ENCODE measurements at regions not wholly inside any gene's neighbourhood (a gene's known extent, or its start where the extent isn't known, plus 50 kb on each side); places are given as distances from the start of the nearest gene placed in this dataset.
"Not testable (repeated sequence)": the region's sequence is repeated elsewhere in the genome, so short reads cannot be mapped to it uniquely, and the experiment has no call there.

DNA sequence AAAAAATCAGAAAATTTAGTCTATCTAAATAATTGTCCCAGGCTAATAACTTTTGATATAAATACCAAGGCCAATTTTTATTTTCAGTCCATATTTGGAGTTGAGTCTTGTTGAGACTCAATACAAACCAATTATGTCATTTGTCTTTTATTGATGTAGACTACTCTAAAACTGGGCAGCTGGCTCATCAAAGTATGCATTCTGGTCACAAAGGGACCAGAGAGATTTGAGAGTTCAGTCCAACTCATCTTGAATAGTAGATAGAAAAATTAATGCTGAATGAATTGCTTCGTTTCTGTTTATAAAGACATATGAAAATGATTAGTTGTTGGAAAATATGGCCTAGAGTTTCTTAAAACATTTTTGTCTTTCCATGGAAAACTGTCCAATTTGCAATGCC is 412.5 kb upstream of the KLHL4 start:
- DNase-seq (ENCODE audit: low read depth): no peak

DNA sequence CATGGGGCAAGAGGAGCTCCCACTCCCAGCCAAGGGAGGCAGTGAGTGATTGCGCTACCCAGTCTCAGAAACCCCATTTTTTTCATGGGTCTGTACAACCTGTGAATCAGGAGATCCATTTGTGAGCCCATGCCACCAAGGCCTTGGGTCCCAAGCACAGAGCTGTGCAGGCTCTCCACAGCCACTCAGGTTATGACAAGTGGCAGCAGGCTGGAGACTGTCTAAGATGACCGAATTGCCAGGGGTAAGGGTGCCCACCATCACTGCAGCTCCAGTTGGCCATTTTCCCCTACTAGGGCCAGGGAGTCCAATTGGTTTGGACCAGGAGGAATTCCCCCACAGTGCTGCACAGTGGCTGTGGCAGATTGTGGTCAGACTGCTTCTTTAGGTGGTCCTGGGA is 407.5 kb upstream of the KLHL4 start:
- DNase-seq (ENCODE audit: low read depth): no peak

DNA sequence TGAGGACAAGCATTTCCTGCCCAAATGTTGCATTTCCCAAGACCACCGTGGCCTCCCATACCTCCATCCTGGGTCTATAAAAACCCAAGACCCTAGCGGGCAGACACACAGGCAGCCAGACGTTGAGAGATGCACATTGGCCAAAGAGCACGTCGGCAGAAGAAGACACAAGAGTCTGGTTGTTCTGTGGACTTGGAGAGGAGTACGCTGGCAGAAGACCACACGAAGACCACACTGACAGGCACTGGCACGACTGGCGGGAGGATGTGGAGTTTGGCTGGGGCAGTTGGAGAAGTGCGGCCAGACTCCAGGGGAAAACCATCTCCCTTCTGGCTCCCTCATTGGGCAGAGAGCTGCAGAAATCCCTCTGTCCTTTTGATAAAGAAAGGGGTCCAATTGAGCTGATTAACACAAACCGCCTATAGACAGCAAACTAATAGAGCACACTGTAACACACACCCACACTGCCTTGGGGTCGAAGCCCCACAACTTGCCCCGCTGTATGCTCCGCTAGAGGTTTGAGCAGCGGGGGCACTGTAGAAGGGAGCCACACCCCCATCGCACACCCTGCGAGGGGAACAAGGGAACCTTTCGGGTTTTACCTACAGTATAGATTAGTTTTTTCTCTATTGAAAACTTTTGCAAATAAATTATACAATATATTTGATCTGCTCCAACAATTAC is 376.7 kb upstream of the KLHL4 start:
- no peak for DNase-seq (ENCODE audit: low read depth)

DNA sequence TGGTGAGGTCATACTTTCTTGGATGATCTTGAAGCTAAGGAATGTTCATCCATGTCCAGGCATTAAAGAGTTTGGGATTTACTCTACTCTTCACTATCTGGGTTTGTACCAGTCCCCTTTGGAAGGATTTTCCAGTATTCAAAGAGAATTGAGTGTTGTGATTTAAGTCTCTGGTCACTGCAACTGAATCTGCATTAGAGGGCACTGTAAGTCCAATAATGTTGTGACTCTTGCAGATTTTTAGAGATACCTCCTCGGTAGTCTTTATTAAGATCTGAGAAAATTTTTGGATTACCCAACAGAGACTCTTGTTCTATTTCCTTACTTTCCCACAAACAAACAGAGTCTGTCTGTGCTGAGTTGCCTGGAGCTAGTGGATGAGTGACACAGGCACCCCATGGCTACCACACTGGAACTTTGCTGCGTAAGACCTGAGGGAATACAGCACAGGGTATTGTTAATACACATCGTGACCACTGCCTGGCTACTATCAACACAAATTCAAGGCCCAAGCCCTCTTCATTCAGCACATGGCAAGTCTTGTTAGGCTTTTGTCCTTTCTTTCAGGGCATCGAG is 357.1 kb upstream of the KLHL4 start:
- no peak for DNase-seq (ENCODE audit: low read depth)

DNA sequence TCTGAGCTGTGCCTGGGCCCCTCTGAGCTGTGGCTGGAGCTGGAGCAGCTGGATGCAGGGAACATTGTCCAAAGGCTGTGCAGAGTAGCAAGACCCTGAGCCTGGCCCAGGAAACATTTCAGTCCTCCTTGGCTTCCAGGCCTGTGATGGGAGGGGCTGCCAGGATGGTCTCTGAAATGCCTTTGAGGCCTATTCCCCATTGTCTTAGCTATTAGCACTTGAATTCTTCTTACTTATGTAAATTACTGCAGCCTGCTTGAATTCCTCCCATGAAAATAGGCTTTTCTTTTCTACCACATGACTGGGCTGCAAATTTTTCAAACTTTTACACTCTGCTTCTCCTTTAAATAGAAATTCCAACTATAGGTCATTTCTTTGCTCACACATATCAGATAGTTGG is 349.8 kb upstream of the KLHL4 start:
- DNase-seq (ENCODE audit: low read depth): no peak

DNA sequence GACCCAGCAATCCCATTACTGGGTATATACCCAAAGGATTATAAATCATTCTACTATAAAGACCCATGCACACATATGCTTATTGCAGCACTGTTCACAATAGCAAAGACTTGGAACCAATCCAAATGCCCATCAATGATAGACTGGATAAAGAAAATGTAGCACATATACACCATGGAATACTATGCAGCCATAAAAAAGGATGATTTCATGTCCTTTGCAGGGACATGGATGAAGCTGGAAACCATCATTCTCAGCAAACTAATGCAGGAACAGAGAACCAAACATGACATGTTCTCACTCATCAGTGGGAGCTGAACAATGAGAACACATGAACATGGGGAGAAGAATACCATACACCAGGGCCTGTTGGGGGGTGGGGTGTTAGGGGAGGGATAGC is 339.6 kb upstream of the KLHL4 start:
- DNase-seq (ENCODE audit: low read depth): not testable (repeated sequence)
